Endothelial cell (in vitro differentiated cells): ENCODE measurements at regions not wholly inside any gene's neighbourhood (a gene's known extent, or its start where the extent isn't known, plus 50 kb on each side); places are given as distances from the start of the nearest gene placed in this dataset.

Experiments
- DNase-seq: peaks from one replicate; pipeline ENCODE4 v3.0.0; 2021; ENCODE audit warnings: low spot score
- H3K27ac Mint-ChIP-seq: one replicate; pipeline ENCODE4 v1.8.0; 2021; ENCODE audit warnings: mixed read lengths, inconsistent platforms; ENCODE audit not compliant: unreplicated experiment
- H3K27me3 Mint-ChIP-seq: one replicate; pipeline ENCODE4 v1.8.0; 2021; ENCODE audit warnings: mild to moderate bottlenecking, moderate library complexity, mixed read lengths, inconsistent platforms; ENCODE audit not compliant: unreplicated experiment
- H3K36me3 Mint-ChIP-seq: one replicate; pipeline ENCODE4 v1.8.0; 2021; ENCODE audit warnings: mild to moderate bottlenecking, low read depth, mixed read lengths, inconsistent platforms; ENCODE audit not compliant: unreplicated experiment
- H3K4me1 Mint-ChIP-seq: one replicate; pipeline ENCODE4 v1.8.0; 2021; ENCODE audit warnings: mild to moderate bottlenecking, mixed read lengths, inconsistent platforms; ENCODE audit not compliant: unreplicated experiment
- H3K4me3 Mint-ChIP-seq: one replicate; pipeline ENCODE4 v1.8.0; 2021; ENCODE audit warnings: mild to moderate bottlenecking, mixed read lengths, inconsistent platforms; ENCODE audit not compliant: unreplicated experiment
- H3K9me3 Mint-ChIP-seq: one replicate; pipeline ENCODE4 v1.8.0; 2021; ENCODE audit warnings: mixed read lengths, inconsistent platforms; ENCODE audit not compliant: unreplicated experiment
- CTCF ChIP-seq: fragments of 200-600 bp; sonication (generic); IDR thresholded peaks from one replicate; pipeline ENCODE4 v1.5.0; 2021; ENCODE audit warnings: antibody characterized with exemption; ENCODE audit not compliant: unreplicated experiment

- Mint-ChIP-seq H3K9me3 (no peaks in the 10 kb centered on the region), H3K27me3 (peaks cover 14% of the 10 kb centered on the region), H3K27ac (peak overlapping the region; percentile 90), H3K4me3 (no peak overlapping the region), H3K4me1 (peaks cover 78% of the 10 kb centered on the region), H3K36me3 (peaks cover 32% of the 10 kb centered on the region)
- DNase-seq, result no peak
- no peak for TF ChIP-seq CTCF
Observed at GRCh38 chr2:134142903-134143302, 111.0 kb upstream of the MGAT5 start.

- Mint-ChIP-seq H3K36me3 (peaks cover 31% of the 10 kb centered on the region), H3K27ac (peak overlapping the region; percentile 8), H3K27me3 (peaks cover 9% of the 10 kb centered on the region), H3K4me1 (peaks cover 79% of the 10 kb centered on the region), H3K9me3 (no peaks in the 10 kb centered on the region), H3K4me3 (no peak overlapping the region)
- DNase-seq, result no peak
- TF ChIP-seq CTCF, result no peak
Observed at GRCh38 chr2:134143568-134143967, 110.3 kb upstream of the MGAT5 start.

DNA sequence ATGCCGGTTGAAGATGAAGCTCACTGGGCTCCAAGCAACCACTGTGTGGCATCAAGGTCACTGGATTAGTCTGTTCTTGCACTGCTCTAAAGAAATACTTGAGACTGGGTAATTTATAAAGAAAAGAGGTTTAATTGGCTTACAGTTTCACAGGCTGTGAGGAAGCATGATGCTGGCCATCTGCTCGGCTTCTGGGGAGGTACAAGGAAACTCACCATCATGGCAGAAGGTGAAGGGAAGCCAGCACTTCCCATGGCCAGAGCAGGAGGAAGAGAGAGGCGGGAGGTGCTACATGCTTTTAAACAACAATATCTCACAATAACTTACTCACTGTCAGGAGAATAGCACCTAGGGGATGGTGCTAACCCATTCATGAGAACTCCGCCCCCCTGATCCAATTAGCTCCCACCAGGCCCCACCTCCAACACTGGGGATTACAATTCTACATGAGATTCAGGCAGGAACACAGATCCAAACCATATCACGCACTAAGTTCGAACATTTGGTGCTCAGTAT lies 109.7 kb upstream of the MGAT5 start:
- H3K4me3 Mint-ChIP-seq, result no peak overlapping the region
- H3K27ac Mint-ChIP-seq, result peak overlapping the region; percentile 44
- DNase-seq, result no peak
- peaks cover 8% of the 10 kb centered on the region for H3K27me3 Mint-ChIP-seq
- peaks cover 25% of the 10 kb centered on the region for H3K36me3 Mint-ChIP-seq
- H3K9me3 Mint-ChIP-seq, result no peaks in the 10 kb centered on the region
- H3K4me1 Mint-ChIP-seq, result peaks cover 81% of the 10 kb centered on the region
- TF ChIP-seq CTCF, result no peak

DNA sequence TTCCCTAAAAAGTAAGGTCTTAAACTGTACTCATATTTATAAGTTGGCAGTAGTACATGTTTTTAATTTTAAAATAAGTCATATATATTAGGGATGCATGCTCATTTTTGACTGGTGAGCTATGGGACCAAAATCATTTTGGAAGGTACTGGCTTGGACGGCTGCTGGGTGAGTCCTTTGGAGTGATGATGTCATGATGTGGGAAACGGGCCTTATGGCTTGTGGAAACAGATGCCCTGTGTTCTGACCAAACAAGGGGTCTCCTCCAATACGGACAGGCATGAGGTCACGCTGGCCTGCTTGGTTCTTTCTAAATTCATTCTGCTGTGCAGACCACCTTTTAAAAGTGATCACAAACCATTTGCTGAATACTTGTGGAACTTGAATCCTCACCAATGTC lies 109.2 kb upstream of the MGAT5 start:
- no peak overlapping the region for H3K4me3 Mint-ChIP-seq
- peaks cover 23% of the 10 kb centered on the region for H3K36me3 Mint-ChIP-seq
- peaks cover 86% of the 10 kb centered on the region for H3K4me1 Mint-ChIP-seq
- DNase-seq, result no peak
- H3K27ac Mint-ChIP-seq, result no peak overlapping the region
- H3K27me3 Mint-ChIP-seq, result peaks cover 5% of the 10 kb centered on the region
- no peak for TF ChIP-seq CTCF
- no peaks in the 10 kb centered on the region for H3K9me3 Mint-ChIP-seq

- H3K27ac Mint-ChIP-seq, result peak overlapping the region; percentile 38
- no peak overlapping the region for H3K4me3 Mint-ChIP-seq
- no peaks in the 10 kb centered on the region for H3K9me3 Mint-ChIP-seq
- no peak for DNase-seq
- H3K4me1 Mint-ChIP-seq, result peaks cover 83% of the 10 kb centered on the region
- no peak for TF ChIP-seq CTCF
- peaks cover 5% of the 10 kb centered on the region for H3K27me3 Mint-ChIP-seq
- peaks cover 19% of the 10 kb centered on the region for H3K36me3 Mint-ChIP-seq
Observed at GRCh38 chr2:134145519-134145918, 108.4 kb upstream of the MGAT5 start.
